Colonic mucosa (tissue), 4 donors: ENCODE measurements at regions not wholly inside any gene's neighbourhood (a gene's known extent, or its start where the extent isn't known, plus 50 kb on each side); places are given as distances from the start of the nearest gene placed in this dataset.

Experiments
- DNase-seq: peaks from one replicate; pipeline ENCODE4 v3.0.0-alpha.2; 2020
- H3K27ac ChIP-seq: fragments of 200-600 bp; one replicate; pipeline ENCODE4 v1.8.0; 2021
- H3K27me3 ChIP-seq: fragments of 200-600 bp; one replicate; pipeline ENCODE4 v1.8.0; 2021
- H3K36me3 ChIP-seq: fragments of 200-600 bp; one replicate; pipeline ENCODE4 v1.8.0; 2021
- H3K4me1 ChIP-seq: fragments of 200-600 bp; one replicate; pipeline ENCODE4 v1.8.0; 2021; ENCODE audit warnings: mild to moderate bottlenecking
- H3K4me3 ChIP-seq: fragments of 200-600 bp; one replicate; pipeline ENCODE4 v1.8.0; 2021
- H3K9ac ChIP-seq, 2 donors: one replicate each; pipeline ENCODE4 v1.7.0; 2013; ENCODE audit warnings: control low read depth in 2 of 2, low read depth in 2 of 2, low read length in 2 of 2
- H3K9me3 ChIP-seq: fragments of 200-600 bp; one replicate; pipeline ENCODE4 v1.8.0; 2021
- CTCF ChIP-seq: fragments of 200-600 bp; IDR thresholded peaks from one replicate; pipeline ENCODE4 v1.8.0; 2022; ENCODE audit warnings: antibody characterized with exemption, mild to moderate bottlenecking
- intact Hi-C: fragments of 100-400 bp; cut with DNase I; formaldehyde crosslinking; loops from one replicate; pipeline ENCODE4 v1.14.1; 2022
- donor health status: healthy.
- donor health status: DM: no; HTN: no; CAD: no.
- donor health status: DM: no; HTN: no; CAD: no.

GRCh38 chr10:78749898-78750297 lies 318.9 kb upstream of the ZMIZ1 start:
- H3K27me3 ChIP-seq = no peaks in the 10 kb centered on the region
- intact Hi-C loops = no loop called here
- H3K27ac ChIP-seq = no peak overlapping the region
- H3K9me3 ChIP-seq = no peaks in the 10 kb centered on the region
- no peaks in the 10 kb centered on the region for H3K36me3 ChIP-seq
- TF ChIP-seq CTCF = no peak
- H3K4me3 ChIP-seq = no peak overlapping the region
- DNase-seq = no peak
- H3K4me1 ChIP-seq = no peaks in the 10 kb centered on the region
- no peak overlapping the region for H3K9ac ChIP-seq

- no peak overlapping the region for H3K27ac ChIP-seq
- no peak overlapping the region for H3K4me3 ChIP-seq
- no peaks in the 10 kb centered on the region for H3K36me3 ChIP-seq
- no peak for DNase-seq
- intact Hi-C loops = no loop called here
- no peak for TF ChIP-seq CTCF
- H3K9ac ChIP-seq = no peak overlapping the region
- H3K27me3 ChIP-seq = no peaks in the 10 kb centered on the region
- no peaks in the 10 kb centered on the region for H3K4me1 ChIP-seq
- H3K9me3 ChIP-seq = no peaks in the 10 kb centered on the region
Measured at GRCh38 chr10:78750418-78750817, 318.3 kb upstream of the ZMIZ1 start.

GRCh38 chr10:78751716-78752115 lies 317.1 kb upstream of the ZMIZ1 start:
- intact Hi-C loops = no loop called here
- H3K9ac ChIP-seq = no peak overlapping the region
- H3K4me1 ChIP-seq = no peaks in the 10 kb centered on the region
- H3K36me3 ChIP-seq = no peaks in the 10 kb centered on the region
- H3K4me3 ChIP-seq = no peak overlapping the region
- H3K27ac ChIP-seq = no peak overlapping the region
- no peak for DNase-seq
- no peak for TF ChIP-seq CTCF
- H3K9me3 ChIP-seq = no peaks in the 10 kb centered on the region
- H3K27me3 ChIP-seq = no peaks in the 10 kb centered on the region

- no peak for DNase-seq
- Histone ChIP-seq H3K9me3 (no peaks in the 10 kb centered on the region), H3K36me3 (no peaks in the 10 kb centered on the region), H3K27ac (no peak overlapping the region), H3K4me3 (no peak overlapping the region), H3K27me3 (no peaks in the 10 kb centered on the region), H3K9ac (no peak overlapping the region), H3K4me1 (no peaks in the 10 kb centered on the region)
- no peak for TF ChIP-seq CTCF
- intact Hi-C loops = no loop called here
Measured at GRCh38 chr10:78752221-78752620, 316.5 kb upstream of the ZMIZ1 start.

GRCh38 chr10:78752708-78753107 lies 316.1 kb upstream of the ZMIZ1 start:
- Histone ChIP-seq H3K4me3 (no peak overlapping the region), H3K9me3 (no peaks in the 10 kb centered on the region), H3K4me1 (no peaks in the 10 kb centered on the region), H3K36me3 (no peaks in the 10 kb centered on the region), H3K27ac (no peak overlapping the region), H3K9ac (no peak overlapping the region), H3K27me3 (no peaks in the 10 kb centered on the region)
- TF ChIP-seq CTCF = no peak
- no peak for DNase-seq
- intact Hi-C loops = no loop called here
